A549 (cell line): ENCODE measurements at regions not wholly inside any gene's neighbourhood (a gene's known extent, or its start where the extent isn't known, plus 50 kb on each side); places are given as distances from the start of the nearest gene placed in this dataset.

Experiments used
- BCL3 ChIP-seq: fragments of >200 bp; sonication (Bioruptor Twin); formaldehyde crosslinking; IDR thresholded peaks from 3 replicates; pipeline ENCODE4 v1.6.1; 2016
- CTCF ChIP-seq: fragments of >200 bp; sonication (Bioruptor Twin); formaldehyde crosslinking; IDR thresholded peaks from 3 replicates; pipeline ENCODE4 v1.5.1; 2016
- TP53 ChIP-seq: fragments of 250-450 bp; sonication (Bioruptor Pico); IDR thresholded peaks from 2 replicates; pipeline ENCODE4 v1.5.0; 2021; ENCODE audit warnings: mild to moderate bottlenecking, moderate library complexity

DNA sequence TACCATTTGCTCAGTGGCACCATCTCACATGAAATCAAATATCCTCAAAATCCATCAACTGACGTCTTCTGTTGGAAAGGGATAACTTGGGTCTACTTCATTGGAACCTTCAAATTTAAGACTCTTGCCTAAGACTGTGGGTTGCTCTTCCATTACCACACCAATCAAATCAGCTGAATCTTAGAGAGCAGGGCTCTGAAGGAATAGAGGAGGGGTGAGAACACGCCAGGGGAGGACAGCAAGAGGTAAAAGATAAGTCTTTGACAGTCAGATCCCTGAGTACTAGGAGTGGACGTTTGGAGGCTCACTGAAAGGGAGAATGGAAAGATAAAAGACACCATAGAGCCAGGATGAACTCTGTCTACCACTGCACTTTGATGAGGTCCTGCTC, 107.5 kb downstream of the CCDC71L start:
- TF ChIP-seq CTCF (no peak), BCL3 (no peak), TP53 (CRISPR knock-in tag) (no peak)
